COLO668 (cell line): ENCODE measurements at regions not wholly inside any gene's neighbourhood (a gene's known extent, or its start where the extent isn't known, plus 50 kb on each side); places are given as distances from the start of the nearest gene placed in this dataset.
"Not testable (repeated sequence)": the region's sequence is repeated elsewhere in the genome, so short reads cannot be mapped to it uniquely, and the experiment has no call there.

Experiments used
- DNase-seq: peaks from one replicate; lab custom pipeline; 2025; ENCODE audit not compliant: unreplicated experiment; lab: John Stamatoyannopoulos, UW

GRCh38 chr12:114616081-114616480, 67.9 kb downstream of the TBX3 start:
- DNase-seq: no peak

DNA sequence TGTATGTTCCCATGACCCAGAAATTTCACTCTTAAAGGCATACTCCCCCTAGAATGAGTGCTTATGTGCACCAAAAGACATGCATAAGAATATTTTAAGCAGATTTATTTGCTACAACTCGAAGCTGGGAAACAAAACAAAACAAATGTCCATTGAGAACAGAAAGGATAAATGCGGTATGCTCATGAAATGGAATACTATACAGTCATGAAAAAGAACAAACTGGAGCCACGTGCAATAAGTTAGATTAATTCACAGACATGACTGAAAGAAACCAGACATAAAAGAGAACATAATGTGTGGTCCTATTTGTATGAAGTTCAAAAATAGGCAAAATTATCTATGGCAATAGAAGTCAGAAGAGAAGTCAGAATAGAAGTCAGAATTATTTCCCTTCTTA, 69.9 kb downstream of the TBX3 start:
- DNase-seq: no peak

DNA sequence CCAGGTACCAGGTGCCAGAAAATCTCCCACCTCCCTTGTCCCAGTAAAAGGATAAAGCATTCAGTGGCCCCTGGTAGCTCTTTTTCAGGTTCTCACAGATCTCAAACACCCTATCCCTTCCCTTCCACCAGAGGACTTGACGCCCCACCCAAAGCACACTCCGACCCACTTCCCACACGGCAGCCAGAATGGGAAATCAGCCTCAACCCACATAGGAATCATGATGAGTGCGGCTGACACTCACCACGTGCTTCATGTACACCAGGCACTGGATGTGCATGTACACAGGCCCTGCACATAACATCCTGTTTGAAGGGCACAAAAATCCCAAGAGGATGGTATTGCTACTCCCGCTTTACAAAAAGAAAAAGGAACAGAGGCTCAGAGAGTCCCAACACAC, 71.9 kb downstream of the TBX3 start:
- DNase-seq: no peak

DNA sequence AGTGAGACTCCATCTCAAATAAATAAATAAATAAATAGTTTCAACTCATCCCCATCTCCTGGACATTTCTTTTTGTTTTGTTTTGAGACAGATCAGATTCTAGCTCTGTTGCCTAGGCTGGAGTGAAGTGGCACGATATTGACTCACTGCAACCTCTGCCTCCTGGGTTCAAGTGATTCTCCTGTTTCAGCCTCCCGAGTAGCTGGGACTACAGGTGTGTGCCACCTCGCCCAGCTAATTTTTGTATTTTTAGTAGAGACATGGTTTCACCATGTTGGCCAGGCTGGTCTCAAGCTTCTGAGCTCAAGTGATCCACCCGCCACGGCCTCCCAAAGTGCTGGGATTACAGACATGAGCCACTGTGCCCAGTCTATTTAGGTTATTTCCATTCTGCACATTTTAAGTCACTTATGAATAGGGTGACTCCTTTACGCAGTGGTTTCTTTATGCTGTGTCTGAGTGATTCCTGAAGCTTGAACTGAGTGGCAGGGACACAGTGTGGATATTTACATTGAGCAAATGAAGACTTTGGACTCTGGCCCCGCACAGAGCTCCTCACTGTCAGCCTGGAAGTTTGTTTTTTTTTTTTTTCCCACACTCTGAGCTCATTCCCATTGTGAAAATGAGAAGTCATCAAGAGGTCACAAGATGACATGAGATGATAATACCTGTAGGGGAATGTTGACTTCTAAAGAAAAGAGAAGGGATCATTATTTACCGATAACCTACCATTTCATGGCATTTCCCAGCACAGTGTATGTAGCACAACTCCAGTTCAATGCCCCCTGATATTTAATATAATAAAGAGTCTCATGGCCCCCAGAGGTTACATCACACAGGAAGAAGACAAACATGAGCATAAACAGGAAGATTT, 72.6 kb downstream of the TBX3 start:
- no peak for DNase-seq

- DNase-seq: no peak
Measured at GRCh38 chr12:114608509-114608908, 75.5 kb downstream of the TBX3 start.

GRCh38 chr12:114605918-114606317, 78.1 kb downstream of the TBX3 start:
- DNase-seq: no peak

- DNase-seq: no peak
Measured at GRCh38 chr12:114604606-114605005, 79.4 kb downstream of the TBX3 start.

- not testable (repeated sequence) for DNase-seq
Measured at GRCh38 chr12:114600584-114600983, 83.4 kb downstream of the TBX3 start.

DNA sequence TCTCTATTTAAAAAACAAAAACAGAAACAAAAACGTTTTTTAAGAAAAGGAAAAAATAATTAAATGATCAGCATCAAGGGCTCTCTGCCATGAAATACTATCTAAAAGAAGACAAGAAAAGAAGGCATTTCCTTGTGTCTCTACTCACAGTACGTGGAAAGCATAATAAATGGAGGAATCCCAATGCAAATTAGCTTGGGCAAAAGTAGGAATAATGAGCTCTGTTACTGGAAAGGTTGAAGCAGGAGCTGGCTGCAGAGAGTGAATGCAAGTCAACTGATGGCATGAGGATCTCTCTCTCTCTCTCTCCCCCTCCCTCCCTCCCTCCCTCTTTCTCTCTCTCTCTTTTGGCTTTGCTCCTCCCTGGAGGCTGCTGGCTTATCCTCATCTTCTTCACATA, 85.9 kb downstream of the TBX3 start:
- no peak for DNase-seq

DNA sequence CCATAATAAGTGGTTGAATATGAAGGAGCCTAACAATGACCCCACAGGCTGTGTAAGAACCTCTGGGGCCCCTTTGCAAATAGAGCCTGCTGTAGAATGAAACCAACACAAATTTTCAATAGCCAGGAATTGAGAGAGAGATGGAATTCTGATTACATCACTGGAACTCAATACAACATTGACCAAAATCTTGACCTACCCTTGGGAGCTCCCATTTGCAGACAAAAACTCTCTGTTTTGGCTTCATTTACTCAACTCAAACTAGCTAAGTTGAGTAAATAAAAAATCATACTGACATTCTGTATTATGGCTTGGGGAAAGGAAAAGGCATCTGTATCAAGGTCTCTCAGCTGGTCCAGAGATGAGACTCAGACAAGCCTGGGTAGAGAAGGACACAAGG, 91.0 kb downstream of the TBX3 start:
- no peak for DNase-seq

GRCh38 chr12:114588061-114588460, 95.9 kb downstream of the TBX3 start:
- DNase-seq: no peak

- DNase-seq: no peak
Measured at GRCh38 chr12:114580306-114580705, 103.7 kb downstream of the TBX3 start.

GRCh38 chr12:114579389-114579788, 104.6 kb downstream of the TBX3 start:
- no peak for DNase-seq

DNA sequence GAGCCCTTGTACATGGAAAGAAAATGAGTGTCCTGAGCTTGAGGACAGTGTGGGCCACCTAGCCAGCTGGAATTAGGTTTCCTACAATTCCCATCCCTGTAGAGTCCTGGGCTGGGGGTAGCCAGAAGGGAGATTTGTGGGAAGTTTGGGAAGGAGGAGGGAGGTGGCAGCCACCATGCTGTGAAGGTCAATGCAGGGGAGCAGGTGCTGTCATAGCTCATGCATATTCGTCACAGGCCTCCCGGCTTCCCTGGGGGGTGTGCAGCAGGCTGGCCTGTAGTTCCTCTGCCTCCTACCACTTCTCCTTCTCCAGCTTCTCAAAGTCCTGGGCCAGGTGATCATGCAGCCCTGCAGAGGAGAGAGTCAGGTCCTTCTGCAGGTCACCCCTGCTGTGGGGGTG, 121.3 kb downstream of the TBX3 start:
- no peak for DNase-seq

- DNase-seq: no peak
Measured at GRCh38 chr12:114555451-114555850, 128.5 kb downstream of the TBX3 start.

DNA sequence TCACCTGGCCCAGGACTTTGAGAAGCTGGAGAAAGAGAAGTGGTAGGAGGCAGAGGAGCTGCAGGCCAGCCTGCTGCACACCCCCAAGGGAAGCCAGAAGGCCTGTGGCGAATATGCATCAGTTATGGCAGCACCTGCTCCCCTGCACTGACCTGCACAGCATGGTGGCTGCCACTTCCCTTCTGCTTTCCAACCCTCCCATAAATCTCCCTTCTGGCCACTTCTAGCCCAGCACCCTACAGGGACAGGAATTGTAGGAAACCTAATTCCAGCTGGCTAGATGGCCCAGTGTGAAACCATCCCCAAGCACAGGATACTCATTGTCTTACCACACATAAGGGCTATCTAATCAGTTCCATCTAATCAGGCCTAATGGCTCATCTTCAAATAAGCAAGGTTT, 136.3 kb downstream of the TBX3 start:
- no peak for DNase-seq

GRCh38 chr12:114530417-114530816, 124.5 kb upstream of the TBX5 start:
- no peak for DNase-seq

GRCh38 chr12:114529966-114530365, 124.0 kb upstream of the TBX5 start:
- DNase-seq: no peak

- no peak for DNase-seq
Measured at GRCh38 chr12:114528766-114529165, 122.8 kb upstream of the TBX5 start.

DNA sequence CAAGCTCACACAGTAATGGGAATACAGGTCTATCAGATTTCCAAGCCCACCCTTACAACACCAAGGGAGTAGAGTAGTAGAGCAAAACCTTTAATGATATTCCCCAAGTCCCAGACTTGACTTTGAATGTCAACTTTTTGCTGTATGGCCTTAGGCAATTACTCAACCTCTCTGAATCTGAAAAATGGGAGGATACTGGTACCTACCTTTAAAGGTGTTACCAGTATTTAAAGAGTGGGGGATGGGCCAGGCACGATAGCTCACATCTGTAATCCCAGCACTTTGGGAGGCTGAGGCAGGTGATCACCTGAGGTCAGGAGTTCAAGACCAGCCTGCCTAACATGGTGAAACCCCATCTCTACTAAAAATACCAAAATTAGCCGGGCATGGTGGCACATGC, 115.2 kb upstream of the TBX5 start:
- DNase-seq: not testable (repeated sequence)

DNA sequence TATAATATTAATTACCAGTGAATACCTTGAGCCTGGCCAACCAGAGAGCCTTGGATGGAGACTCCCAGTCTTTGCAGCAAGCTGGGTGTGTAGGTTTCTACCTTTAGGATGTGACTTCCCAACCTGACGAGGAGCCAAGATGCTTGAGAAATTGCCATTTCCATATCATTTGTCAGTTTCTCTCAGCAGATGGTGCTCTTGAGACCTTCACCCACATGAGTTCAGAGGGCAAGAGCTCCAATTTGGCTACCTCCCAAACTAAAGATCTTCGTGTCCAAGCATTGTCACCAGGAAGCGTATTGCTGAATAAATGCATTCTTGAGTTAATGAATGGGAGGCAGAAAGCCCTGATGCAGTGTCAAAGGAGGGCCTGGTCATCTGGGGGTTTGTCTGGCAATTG, 106.4 kb upstream of the TBX5 start:
- DNase-seq: no peak

- DNase-seq: peak; percentile 55
Measured at GRCh38 chr12:114508529-114509129, 102.7 kb upstream of the TBX5 start.

- DNase-seq: no peak
Measured at GRCh38 chr12:114506651-114507050, 100.7 kb upstream of the TBX5 start.
